Mononuclear cell (primary cell): ENCODE measurements at regions not wholly inside any gene's neighbourhood (a gene's known extent, or its start where the extent isn't known, plus 50 kb on each side); places are given as distances from the start of the nearest gene placed in this dataset.
"Not testable (repeated sequence)": the region's sequence is repeated elsewhere in the genome, so short reads cannot be mapped to it uniquely, and the experiment has no call there.

ENCODE experiments used
- H3K27me3 ChIP-seq: 2 replicates; pipeline ENCODE4 v1.6.0; 2011; ENCODE audit warnings: low read length, control low read depth; ENCODE audit not compliant: insufficient read depth
- H3K4me1 ChIP-seq: 2 replicates; pipeline ENCODE4 v1.5.1; 2011; ENCODE audit warnings: mild to moderate bottlenecking, low read length, control low read depth; ENCODE audit not compliant: insufficient read depth
- H3K4me3 ChIP-seq: 2 replicates; pipeline ENCODE4 v1.5.1; 2011; ENCODE audit warnings: mild to moderate bottlenecking, low read length, moderate library complexity
- H3K9me3 ChIP-seq: 2 replicates; pipeline ENCODE4 v1.5.1; 2011; ENCODE audit warnings: low read depth, mild to moderate bottlenecking, control low read depth, low read length

GRCh38 chr12:62044450-62045135, 215.6 kb upstream of the USP15 start:
- no peaks in the 10 kb centered on the region for H3K4me1 ChIP-seq
- no peaks in the 10 kb centered on the region for H3K27me3 ChIP-seq
- no peak overlapping the region for H3K4me3 ChIP-seq
- no peaks in the 10 kb centered on the region for H3K9me3 ChIP-seq

GRCh38 chr12:62045211-62045610, 215.0 kb upstream of the USP15 start:
- Histone ChIP-seq H3K4me3 (no peak overlapping the region), H3K27me3 (no peaks in the 10 kb centered on the region), H3K9me3 (no peaks in the 10 kb centered on the region), H3K4me1 (no peaks in the 10 kb centered on the region)

DNA sequence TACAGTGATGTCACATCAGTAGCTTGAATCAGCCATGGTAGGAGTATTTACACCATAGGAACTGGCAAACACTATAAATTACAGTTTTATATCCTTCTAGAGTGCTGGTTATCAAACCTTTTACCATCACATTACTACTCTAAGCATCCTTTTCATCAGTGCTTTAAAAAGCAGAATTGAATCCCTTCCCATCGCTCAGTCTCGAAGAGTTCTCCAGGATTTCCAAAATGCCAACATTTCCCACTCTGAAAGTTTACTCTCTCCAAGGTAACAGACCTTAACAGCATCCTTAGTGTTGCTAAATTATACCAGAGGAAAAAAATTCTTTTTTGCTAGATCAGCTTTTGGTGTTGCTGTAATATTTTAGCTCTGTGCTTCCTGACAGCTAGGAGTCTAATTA, 209.4 kb upstream of the USP15 start:
- no peaks in the 10 kb centered on the region for H3K9me3 ChIP-seq
- no peaks in the 10 kb centered on the region for H3K27me3 ChIP-seq
- H3K4me3 ChIP-seq, result no peak overlapping the region
- H3K4me1 ChIP-seq, result no peaks in the 10 kb centered on the region

- Histone ChIP-seq H3K27me3 (no peaks in the 10 kb centered on the region), H3K9me3 (no peaks in the 10 kb centered on the region), H3K4me3 (no peak overlapping the region), H3K4me1 (no peaks in the 10 kb centered on the region)
Observed at GRCh38 chr12:62069976-62070375, 190.2 kb upstream of the USP15 start.

- not testable (repeated sequence) for H3K4me1 ChIP-seq, H3K27me3 ChIP-seq, H3K4me3 ChIP-seq, H3K9me3 ChIP-seq
Observed at GRCh38 chr12:62073236-62073635, 187.0 kb upstream of the USP15 start.

DNA sequence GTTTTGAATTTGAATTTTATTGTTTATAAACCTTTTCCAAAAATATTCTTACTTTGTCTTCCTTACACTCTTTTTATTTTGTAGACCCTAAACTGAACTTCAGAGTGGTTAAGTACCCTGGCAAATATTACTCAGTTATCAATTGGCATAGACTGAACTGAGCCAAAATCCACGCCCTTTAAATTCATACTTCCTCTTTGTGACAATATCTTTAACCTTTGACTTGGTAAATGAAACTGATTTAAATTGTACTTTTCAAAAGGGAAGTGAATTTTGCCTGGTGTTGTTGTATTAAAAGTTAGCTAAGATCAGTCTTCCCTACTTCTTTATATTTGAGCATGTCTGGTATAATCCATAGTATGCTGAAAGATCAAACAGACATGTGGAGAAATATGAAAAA, 184.3 kb upstream of the USP15 start:
- Histone ChIP-seq H3K4me3 (no peak overlapping the region), H3K27me3 (no peaks in the 10 kb centered on the region), H3K9me3 (no peaks in the 10 kb centered on the region), H3K4me1 (no peaks in the 10 kb centered on the region)

DNA sequence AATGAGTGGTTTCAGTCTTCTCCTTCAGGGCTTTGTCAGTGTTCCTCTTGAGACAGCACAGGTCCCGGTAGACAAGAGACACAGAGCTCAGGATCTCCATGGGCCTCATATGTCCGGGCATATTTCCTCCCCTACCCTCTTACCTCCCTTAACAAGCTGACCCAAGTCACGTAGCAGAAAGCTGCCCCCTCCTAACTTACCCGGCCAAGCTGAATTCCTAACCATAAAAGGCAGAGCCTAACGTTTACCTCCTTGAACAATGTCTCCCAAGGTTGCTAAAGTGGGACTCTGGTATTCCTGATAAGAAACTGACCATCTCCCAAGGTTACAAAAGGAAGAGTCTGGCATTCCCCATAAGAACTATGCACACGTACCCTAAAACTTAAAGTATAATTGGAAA, 182.2 kb upstream of the USP15 start:
- Histone ChIP-seq H3K4me1 (no peaks in the 10 kb centered on the region), H3K9me3 (no peaks in the 10 kb centered on the region), H3K27me3 (no peaks in the 10 kb centered on the region), H3K4me3 (no peak overlapping the region)

DNA sequence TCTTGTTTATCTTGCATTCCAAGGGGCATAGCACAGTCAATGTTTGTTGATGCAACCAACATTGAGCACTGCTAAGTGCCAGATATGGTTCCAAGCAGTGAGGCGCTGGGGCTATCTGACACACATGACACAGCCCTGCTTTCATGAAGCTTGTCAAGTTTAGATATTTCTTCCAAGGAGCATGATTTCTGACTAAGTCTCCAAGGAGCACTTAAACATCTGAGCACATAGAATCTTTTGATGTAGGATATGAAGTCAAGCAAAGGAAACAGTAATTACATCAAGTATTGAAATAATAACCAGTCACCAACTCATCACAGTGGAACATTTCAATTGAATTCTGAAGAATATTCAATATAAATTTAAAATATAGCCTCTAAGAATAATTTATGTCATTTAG, 177.8 kb upstream of the USP15 start:
- no peak overlapping the region for H3K4me3 ChIP-seq
- no peaks in the 10 kb centered on the region for H3K9me3 ChIP-seq
- H3K27me3 ChIP-seq, result no peaks in the 10 kb centered on the region
- H3K4me1 ChIP-seq, result no peaks in the 10 kb centered on the region

DNA sequence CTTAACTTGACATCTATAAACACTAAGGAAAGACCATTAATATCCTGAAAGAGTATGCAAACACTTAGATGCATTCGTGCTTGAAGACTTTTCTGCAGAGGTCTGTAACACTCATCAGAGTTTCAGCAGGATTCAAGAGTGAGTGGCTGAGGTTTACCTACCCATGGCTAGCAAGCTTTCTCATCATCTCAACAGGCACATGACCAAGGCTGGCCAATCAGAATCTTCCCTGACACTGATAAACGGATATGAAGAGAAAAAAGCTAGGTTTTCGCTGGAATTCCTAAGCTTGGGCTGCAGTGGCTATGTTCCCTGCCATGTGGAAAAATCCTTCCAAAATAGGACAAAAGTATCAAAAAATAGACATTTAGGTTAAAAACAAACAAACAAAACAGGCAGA, 162.1 kb upstream of the USP15 start:
- H3K4me3 ChIP-seq, result no peak overlapping the region
- H3K27me3 ChIP-seq, result no peaks in the 10 kb centered on the region
- H3K9me3 ChIP-seq, result no peaks in the 10 kb centered on the region
- no peaks in the 10 kb centered on the region for H3K4me1 ChIP-seq

GRCh38 chr12:62103748-62104147, 156.5 kb upstream of the USP15 start:
- Histone ChIP-seq H3K4me1 (peaks cover 5% of the 10 kb centered on the region), H3K4me3 (no peak overlapping the region), H3K27me3 (no peaks in the 10 kb centered on the region), H3K9me3 (no peaks in the 10 kb centered on the region)

DNA sequence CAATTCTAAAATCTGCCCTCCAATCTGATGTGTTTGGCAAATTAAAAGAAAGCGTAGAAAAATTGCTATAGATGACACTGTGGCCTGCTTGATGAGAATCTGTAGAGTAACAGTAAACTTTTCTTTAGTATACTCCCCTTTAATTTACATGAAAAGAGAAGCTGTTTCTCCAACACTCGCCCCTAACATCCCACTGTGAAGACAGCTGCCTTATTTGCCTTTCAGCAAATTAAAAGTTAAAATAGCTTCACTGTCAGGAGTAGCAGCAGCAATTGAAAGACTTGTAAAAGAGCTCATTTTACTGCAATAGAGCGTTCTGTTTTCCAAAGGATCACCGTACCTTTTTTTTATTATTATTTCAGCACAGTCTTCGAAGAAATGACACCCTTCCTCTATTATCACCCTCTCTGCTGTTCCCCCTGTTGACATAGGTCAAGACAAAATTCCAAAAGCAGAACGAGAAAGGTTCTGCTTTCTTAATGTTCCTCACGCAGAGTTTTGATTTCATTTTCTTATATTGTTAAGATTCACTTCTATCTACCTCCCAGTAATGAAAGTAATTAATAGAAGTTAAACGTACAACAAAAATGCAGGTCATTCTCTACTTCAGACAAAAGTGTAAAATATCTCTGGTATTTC, 153.5 kb upstream of the USP15 start:
- H3K4me3 ChIP-seq, result no peak overlapping the region
- no peaks in the 10 kb centered on the region for H3K27me3 ChIP-seq
- H3K9me3 ChIP-seq, result no peaks in the 10 kb centered on the region
- peaks cover 5% of the 10 kb centered on the region for H3K4me1 ChIP-seq

- H3K27me3 ChIP-seq, result no peaks in the 10 kb centered on the region
- H3K4me1 ChIP-seq, result no peaks in the 10 kb centered on the region
- no peaks in the 10 kb centered on the region for H3K9me3 ChIP-seq
- H3K4me3 ChIP-seq, result no peak overlapping the region
Observed at GRCh38 chr12:62113366-62114011, 146.7 kb upstream of the USP15 start.

GRCh38 chr12:62116986-62117385, 143.2 kb upstream of the USP15 start:
- Histone ChIP-seq H3K4me1 (no peaks in the 10 kb centered on the region), H3K4me3 (no peak overlapping the region), H3K27me3 (no peaks in the 10 kb centered on the region), H3K9me3 (no peaks in the 10 kb centered on the region)

- no peaks in the 10 kb centered on the region for H3K27me3 ChIP-seq
- H3K9me3 ChIP-seq, result no peaks in the 10 kb centered on the region
- no peaks in the 10 kb centered on the region for H3K4me1 ChIP-seq
- no peak overlapping the region for H3K4me3 ChIP-seq
Observed at GRCh38 chr12:62123721-62124203, 136.4 kb upstream of the USP15 start.

DNA sequence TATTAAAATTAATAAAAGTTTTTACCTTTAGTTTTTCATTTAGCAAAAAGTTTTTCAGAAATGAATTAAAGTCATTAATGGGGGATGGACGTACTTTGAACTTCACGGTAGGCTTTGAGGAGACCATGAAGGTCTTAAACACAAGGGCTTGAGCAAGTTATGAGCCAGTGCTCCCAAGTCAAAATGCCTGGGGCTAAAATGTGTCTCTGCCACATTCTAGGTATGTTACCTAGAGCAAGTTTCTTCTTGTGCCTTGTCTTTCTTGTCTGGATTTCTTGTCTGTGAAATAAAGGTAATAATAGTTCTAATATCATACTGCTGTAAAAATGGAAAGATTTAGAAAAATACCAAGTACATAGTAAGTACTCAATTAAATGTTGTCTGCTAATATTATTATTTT, 132.7 kb upstream of the USP15 start:
- no peaks in the 10 kb centered on the region for H3K9me3 ChIP-seq
- peaks cover 6% of the 10 kb centered on the region for H3K4me1 ChIP-seq
- H3K4me3 ChIP-seq, result no peak overlapping the region
- no peaks in the 10 kb centered on the region for H3K27me3 ChIP-seq
